Skeletal muscle satellite cell (primary cell): ENCODE measurements at regions not wholly inside any gene's neighbourhood (a gene's known extent, or its start where the extent isn't known, plus 50 kb on each side); places are given as distances from the start of the nearest gene placed in this dataset.
A peak's percentile ranks its signal among the peaks of the same experiment; 100 is the strongest.
"Not testable (repeated sequence)": the region's sequence is repeated elsewhere in the genome, so short reads cannot be mapped to it uniquely, and the experiment has no call there.

Experiments used
- H3K27me3 ChIP-seq: 2 replicates; pipeline ENCODE4 v1.7.0; 2013; ENCODE audit warnings: low read length; ENCODE audit not compliant: control insufficient read depth, insufficient read depth
- H3K36me3 ChIP-seq: 2 replicates; pipeline ENCODE4 v1.7.0; 2013; ENCODE audit warnings: mild to moderate bottlenecking, control low read depth, low read length; ENCODE audit not compliant: insufficient read depth
- H3K4me1 ChIP-seq: 2 replicates; pipeline ENCODE4 v1.7.0; 2013; ENCODE audit warnings: low read length; ENCODE audit not compliant: control insufficient read depth, insufficient read depth
- H3K4me2 ChIP-seq: 2 replicates; pipeline ENCODE4 v1.7.0; 2013; ENCODE audit warnings: mild to moderate bottlenecking, low read length
- H3K4me3 ChIP-seq: 2 replicates; pipeline ENCODE4 v1.7.0; 2013; ENCODE audit warnings: low read length
- H3K9ac ChIP-seq: 2 replicates; pipeline ENCODE4 v1.7.0; 2013; ENCODE audit warnings: mild to moderate bottlenecking, low read depth, low read length, moderate library complexity
- H3K9me3 ChIP-seq: replicated peaks from 2 replicates; pipeline ENCODE4 v1.7.0; 2013; ENCODE audit warnings: mild to moderate bottlenecking, control low read depth, low read length

GRCh38 chr4:120561648-120562047 is 360.9 kb downstream of the PRDM5 start:
- Histone ChIP-seq H3K27me3 (no peaks in the 10 kb centered on the region), H3K4me2 (no peak overlapping the region), H3K4me1 (no peaks in the 10 kb centered on the region), H3K9me3 (peaks cover 5% of the 10 kb centered on the region), H3K36me3 (no peaks in the 10 kb centered on the region), H3K9ac (no peak overlapping the region), H3K4me3 (no peak overlapping the region)

- H3K9me3 ChIP-seq, result peaks cover 5% of the 10 kb centered on the region
- no peak overlapping the region for H3K9ac ChIP-seq
- no peak overlapping the region for H3K4me2 ChIP-seq
- no peaks in the 10 kb centered on the region for H3K27me3 ChIP-seq
- no peaks in the 10 kb centered on the region for H3K4me1 ChIP-seq
- H3K4me3 ChIP-seq, result no peak overlapping the region
- H3K36me3 ChIP-seq, result no peaks in the 10 kb centered on the region
Observed at GRCh38 chr4:120557372-120557771, 365.2 kb downstream of the PRDM5 start.

GRCh38 chr4:120555058-120555457 is 367.5 kb downstream of the PRDM5 start:
- Histone ChIP-seq H3K9me3 (no peaks in the 10 kb centered on the region), H3K4me3 (no peak overlapping the region), H3K9ac (no peak overlapping the region), H3K4me1 (no peaks in the 10 kb centered on the region), H3K36me3 (no peaks in the 10 kb centered on the region), H3K27me3 (no peaks in the 10 kb centered on the region), H3K4me2 (no peak overlapping the region)

DNA sequence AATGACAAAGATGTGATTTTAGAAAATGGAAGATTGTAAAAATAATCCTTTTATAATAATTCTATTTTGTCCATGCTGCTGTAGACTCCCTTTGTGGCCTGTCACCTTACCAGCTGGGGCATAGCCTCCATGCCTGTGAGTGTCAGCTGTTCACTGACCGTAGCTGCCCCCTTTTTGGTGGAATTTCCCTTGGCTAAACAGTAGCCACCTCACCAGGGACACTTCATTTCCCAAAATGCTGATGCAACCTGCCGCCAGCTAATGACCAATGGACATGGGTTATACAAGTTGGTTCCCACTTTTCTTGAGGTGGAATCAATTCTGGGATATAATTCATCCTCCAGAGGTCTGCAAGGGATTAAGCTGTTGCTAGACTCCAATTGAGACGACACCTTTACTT is 368.4 kb downstream of the PRDM5 start:
- no peak overlapping the region for H3K9ac ChIP-seq

GRCh38 chr4:120550624-120551220 is 371.8 kb downstream of the PRDM5 start:
- not testable (repeated sequence) for H3K9ac ChIP-seq

More for the DNA sequence above, 368.4 kb downstream of the PRDM5 start:
- Histone ChIP-seq H3K9me3 (no peaks in the 10 kb centered on the region), H3K4me3 (no peak overlapping the region), H3K27me3 (no peaks in the 10 kb centered on the region), H3K4me1 (no peaks in the 10 kb centered on the region), H3K4me2 (no peak overlapping the region), H3K36me3 (no peaks in the 10 kb centered on the region)

DNA sequence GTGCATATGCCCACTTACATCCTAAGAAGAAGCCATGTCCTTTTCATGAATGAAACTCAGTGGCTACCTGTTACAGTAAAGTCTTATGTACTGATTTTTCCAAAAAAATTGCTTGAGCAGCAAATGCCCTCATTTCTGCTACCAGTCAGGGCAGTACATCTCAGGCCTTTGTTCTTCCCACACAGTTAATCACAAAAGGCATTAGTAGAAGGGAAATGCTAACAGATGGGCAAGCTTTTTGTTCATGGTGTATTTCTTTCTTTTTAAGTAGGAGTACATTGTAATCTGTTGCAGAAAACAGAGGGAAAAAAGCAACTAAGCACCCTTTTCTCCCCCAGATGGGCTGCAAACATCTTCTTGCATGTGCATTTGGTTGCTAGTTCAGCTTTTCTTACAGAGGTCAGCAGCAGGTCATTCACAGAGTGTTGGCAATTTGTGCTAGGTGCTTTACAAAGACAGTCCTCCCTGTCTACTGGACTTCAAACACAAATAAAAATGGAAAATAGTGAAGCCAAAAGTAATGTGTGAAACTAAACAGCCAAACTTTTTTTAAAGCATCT is 373.4 kb downstream of the PRDM5 start:
- H3K9ac ChIP-seq, result no peak overlapping the region
- no peaks in the 10 kb centered on the region for H3K27me3 ChIP-seq
- no peaks in the 10 kb centered on the region for H3K36me3 ChIP-seq
- H3K4me3 ChIP-seq, result no peak overlapping the region
- no peaks in the 10 kb centered on the region for H3K9me3 ChIP-seq
- no peaks in the 10 kb centered on the region for H3K4me1 ChIP-seq
- H3K4me2 ChIP-seq, result no peak overlapping the region

More at GRCh38 chr4:120550624-120551220, 371.8 kb downstream of the PRDM5 start:
- H3K4me3 ChIP-seq, H3K27me3 ChIP-seq, H3K4me1 ChIP-seq, H3K4me2 ChIP-seq, H3K36me3 ChIP-seq, H3K9me3 ChIP-seq: not testable (repeated sequence)

DNA sequence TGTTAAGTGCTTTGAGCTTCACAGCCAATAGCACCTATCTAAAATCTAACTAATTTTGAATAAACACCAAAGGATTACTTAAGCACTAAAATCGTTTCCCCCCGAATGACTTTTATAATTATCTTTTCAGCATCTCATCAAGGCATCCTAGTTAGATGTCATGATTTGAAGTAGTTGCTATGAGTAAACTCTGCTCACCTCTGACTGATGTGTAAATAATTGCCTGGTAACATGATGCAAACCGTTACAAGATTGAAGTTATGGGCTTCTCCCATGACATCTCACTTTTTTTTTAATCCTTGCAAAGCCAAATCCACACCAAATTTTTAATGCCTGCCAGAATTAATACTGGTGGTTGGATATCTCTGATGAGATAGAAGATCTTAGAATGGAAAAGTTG is 377.1 kb downstream of the PRDM5 start:
- Histone ChIP-seq H3K4me1 (no peaks in the 10 kb centered on the region), H3K36me3 (no peaks in the 10 kb centered on the region), H3K4me3 (no peak overlapping the region), H3K4me2 (no peak overlapping the region), H3K27me3 (no peaks in the 10 kb centered on the region), H3K9me3 (no peaks in the 10 kb centered on the region), H3K9ac (no peak overlapping the region)

- no peaks in the 10 kb centered on the region for H3K4me1 ChIP-seq
- H3K9me3 ChIP-seq, result no peaks in the 10 kb centered on the region
- no peak overlapping the region for H3K9ac ChIP-seq
- H3K36me3 ChIP-seq, result no peaks in the 10 kb centered on the region
- no peak overlapping the region for H3K4me3 ChIP-seq
- H3K27me3 ChIP-seq, result no peaks in the 10 kb centered on the region
- peak overlapping the region; percentile 19 for H3K4me2 ChIP-seq
Observed at GRCh38 chr4:120544838-120545237, 377.7 kb downstream of the PRDM5 start.

GRCh38 chr4:120540625-120541024 is 381.9 kb downstream of the PRDM5 start:
- no peaks in the 10 kb centered on the region for H3K9me3 ChIP-seq
- H3K36me3 ChIP-seq, result no peaks in the 10 kb centered on the region
- no peak overlapping the region for H3K4me3 ChIP-seq
- H3K9ac ChIP-seq, result no peak overlapping the region
- no peaks in the 10 kb centered on the region for H3K27me3 ChIP-seq
- H3K4me2 ChIP-seq, result no peak overlapping the region
- no peaks in the 10 kb centered on the region for H3K4me1 ChIP-seq

DNA sequence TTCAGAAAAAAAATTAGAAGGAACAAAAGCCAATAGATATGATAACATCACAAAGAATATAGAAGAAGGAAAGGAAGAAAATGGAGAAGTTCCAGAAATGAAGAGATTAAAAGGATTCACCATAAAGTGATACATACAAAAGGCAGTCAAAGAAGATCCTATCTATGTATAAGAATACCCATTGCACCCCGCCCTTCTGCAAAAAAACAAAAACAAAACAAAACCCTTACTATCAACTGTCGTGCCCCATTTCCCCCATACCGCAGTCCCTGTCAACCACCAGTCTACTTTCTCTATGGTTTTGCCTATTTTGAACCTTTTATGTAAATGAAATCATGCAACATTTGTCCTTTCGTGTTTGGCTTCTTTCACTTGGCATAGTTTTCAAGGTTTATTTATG is 385.6 kb downstream of the PRDM5 start:
- Histone ChIP-seq H3K4me2 (no peak overlapping the region), H3K9me3 (no peaks in the 10 kb centered on the region), H3K27me3 (no peaks in the 10 kb centered on the region), H3K36me3 (no peaks in the 10 kb centered on the region), H3K4me1 (no peaks in the 10 kb centered on the region), H3K9ac (no peak overlapping the region), H3K4me3 (no peak overlapping the region)

GRCh38 chr4:120528428-120528827 is 394.1 kb downstream of the PRDM5 start:
- H3K36me3 ChIP-seq, result no peaks in the 10 kb centered on the region
- H3K4me3 ChIP-seq, result no peak overlapping the region
- no peaks in the 10 kb centered on the region for H3K27me3 ChIP-seq
- no peak overlapping the region for H3K4me2 ChIP-seq
- H3K9me3 ChIP-seq, result no peaks in the 10 kb centered on the region
- H3K4me1 ChIP-seq, result no peaks in the 10 kb centered on the region
- H3K9ac ChIP-seq, result no peak overlapping the region

- no peaks in the 10 kb centered on the region for H3K9me3 ChIP-seq
- H3K9ac ChIP-seq, result no peak overlapping the region
- H3K4me2 ChIP-seq, result no peak overlapping the region
- no peaks in the 10 kb centered on the region for H3K36me3 ChIP-seq
- H3K4me3 ChIP-seq, result no peak overlapping the region
- no peaks in the 10 kb centered on the region for H3K4me1 ChIP-seq
- H3K27me3 ChIP-seq, result no peaks in the 10 kb centered on the region
Observed at GRCh38 chr4:120526033-120526432, 396.5 kb downstream of the PRDM5 start.
